Vagina (tissue), 2 donors: ENCODE measurements at regions not wholly inside any gene's neighbourhood (a gene's known extent, or its start where the extent isn't known, plus 50 kb on each side); places are given as distances from the start of the nearest gene placed in this dataset.

Experiments
- CTCF ChIP-seq, 3 experiments: fragments of 450-650 bp in 2 of 3; fragments of 200-600 bp in 1 of 3; sonication (generic) in 1 of 3; IDR thresholded peaks; one replicate each; pipeline ENCODE4 v1.5.1; 2017 to 2019; ENCODE audit warnings: antibody characterized with exemption in 3 of 3, mild to moderate bottlenecking in 2 of 3, moderate library complexity in 2 of 3
- POLR2A ChIP-seq, 2 donors: fragments of 450-650 bp; IDR thresholded peaks; one replicate each; pipeline ENCODE4 v1.6.1; 2017; ENCODE audit warnings: antibody characterized with exemption in 2 of 2, mild to moderate bottlenecking in 2 of 2, moderate library complexity in 2 of 2

DNA sequence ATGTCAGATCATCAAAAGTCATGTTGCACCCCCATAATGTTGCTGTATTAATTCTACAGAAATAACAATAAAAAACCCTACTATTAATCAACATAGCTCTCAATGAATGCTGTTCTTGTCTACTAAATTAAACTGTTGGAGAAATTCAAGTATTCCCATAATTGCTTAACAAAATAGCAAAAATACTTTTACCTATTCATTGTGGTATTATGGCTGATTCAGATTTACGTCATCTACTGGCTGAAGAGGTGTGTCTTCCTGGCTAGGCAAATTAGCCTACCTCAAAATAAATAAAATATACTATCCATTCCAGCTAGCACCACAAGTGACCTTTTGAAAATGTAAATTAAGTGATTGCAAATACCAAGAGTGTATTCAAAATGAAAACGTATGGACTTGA, 249.4 kb downstream of the MEIS1 start:
- TF ChIP-seq POLR2A (IDR thresholded peaks at IDR 0.05), result no peak
- TF ChIP-seq CTCF (IDR thresholded peaks at IDR 0.05), result no peak
